Body of pancreas (tissue), 4 donors: ENCODE measurements at regions not wholly inside any gene's neighbourhood (a gene's known extent, or its start where the extent isn't known, plus 50 kb on each side); places are given as distances from the start of the nearest gene placed in this dataset.

Source experiments
- ATAC-seq: fragments of 150-250 bp; one replicate; pipeline ENCODE4 v1.9.1; 2016
- DNase-seq, 4 donors: peaks; one replicate each; pipeline ENCODE4 v3.0.0-alpha.2; 2019
- H3K27ac ChIP-seq, 4 donors: fragments of 200-600 bp; sonication (generic); 1 replicate in 3 of 4; 2 replicates in 1 of 4; pipeline versions ENCODE4 v1.5.1 to v1.6.1; 2016 to 2019; ENCODE audit warnings: mild to moderate bottlenecking in 1 of 4, mixed read lengths in 1 of 4, moderate library complexity in 1 of 4
- H3K27me3 ChIP-seq, 2 donors: fragments of 200-600 bp; sonication (generic); one replicate each; pipeline ENCODE4 v1.6.0; 2016; ENCODE audit warnings: mild to moderate bottlenecking in 1 of 2
- H3K36me3 ChIP-seq, 2 donors: fragments of 200-600 bp; sonication (generic); replicated peaks in 1 of 2; 2 replicates each; pipeline ENCODE4 v1.5.1; 2016; ENCODE audit warnings: low read depth in 2 of 2; ENCODE audit not compliant: insufficient read depth in 1 of 2
- H3K4me1 ChIP-seq: fragments of 200-600 bp; sonication (generic); one replicate; pipeline ENCODE4 v1.6.0; 2016
- H3K4me3 ChIP-seq, 2 donors: fragments of 200-600 bp; sonication (generic); 1 replicate in 1 of 2; 2 replicates in 1 of 2; pipeline ENCODE4 v1.5.1; 2016 to 2019
- H3K9me3 ChIP-seq, 3 donors: fragments of 200-600 bp; sonication (generic); 1 replicate in 2 of 3; 2 replicates in 1 of 3; pipeline ENCODE4 v1.5.1; 2016
- CTCF ChIP-seq, 7 experiments: fragments of 450-650 bp in 4 of 7; fragments of 200-600 bp in 3 of 7; sonication (generic) in 3 of 7; IDR thresholded peaks; one replicate each; pipeline ENCODE4 v1.5.1; 2016 to 2019; ENCODE audit warnings: antibody characterized with exemption in 7 of 7
- POLR2A ChIP-seq, 3 donors: fragments of 450-650 bp; IDR thresholded peaks; one replicate each; pipeline ENCODE4 v1.6.1; 2016; ENCODE audit warnings: antibody characterized with exemption in 3 of 3, mild to moderate bottlenecking in 2 of 3
- WGBS, 2 donors: methylation state at CpG; one replicate each; pipeline ENCODE4 v1.1.5; 2017; 5-methylcytosine and 5-hydroxymethylcytosine counted together
- intact Hi-C: fragments of 100-400 bp; cut with DNase I; formaldehyde crosslinking; loops from one replicate; pipeline ENCODE4 v1.15.1; 2023

- Histone ChIP-seq H3K9me3 (no peaks in the 10 kb centered on the region), H3K27me3 (no peaks in the 10 kb centered on the region), H3K4me1 (peaks cover 4% of the 10 kb centered on the region), H3K4me3 (no peak overlapping the region), H3K36me3 (no peaks in the 10 kb centered on the region), H3K27ac (no peak overlapping the region)
- 89 to 92% methylated on average over 6 to 9 of the region's 9 CpGs for WGBS, 2 donors
- ATAC-seq, result no peak
- TF ChIP-seq CTCF (IDR thresholded peaks at IDR 0.05) (no peak), POLR2A (IDR thresholded peaks at IDR 0.05) (no peak)
- no peak for DNase-seq
- intact Hi-C loops, result no loop called here
Observed at GRCh38 chr11:70623906-70624597, 225.7 kb downstream of the CTTN start.

GRCh38 chr11:70624598-70624993 lies 226.3 kb downstream of the CTTN start:
- no peak for DNase-seq
- TF ChIP-seq CTCF (IDR thresholded peaks at IDR 0.05) (no peak), POLR2A (IDR thresholded peaks at IDR 0.05) (no peak)
- intact Hi-C loops, result no loop called here

GRCh38 chr11:70625051-70625450 lies 226.7 kb downstream of the CTTN start:
- DNase-seq (no peak), ATAC-seq (no peak)
- no peaks in the 10 kb centered on the region for H3K9me3 ChIP-seq
- 86 to 93% methylated on average over 3 to 7 of the region's 7 CpGs for WGBS, 2 donors
- TF ChIP-seq POLR2A (IDR thresholded peaks at IDR 0.05) (no peak), CTCF (IDR thresholded peaks at IDR 0.05) (no peak)
- peaks cover 4% of the 10 kb centered on the region for H3K4me1 ChIP-seq
- intact Hi-C loops, result no loop called here
- no peak overlapping the region for H3K27ac ChIP-seq
- H3K36me3 ChIP-seq, result no peaks in the 10 kb centered on the region
- H3K4me3 ChIP-seq, result no peak overlapping the region
- no peaks in the 10 kb centered on the region for H3K27me3 ChIP-seq

More at GRCh38 chr11:70624598-70624993, 226.3 kb downstream of the CTTN start:
- H3K4me3 ChIP-seq, result no peak overlapping the region
- H3K9me3 ChIP-seq, result no peaks in the 10 kb centered on the region
- H3K27me3 ChIP-seq, result no peaks in the 10 kb centered on the region
- 50 to 73% methylated on average over 2 to 10 of the region's 10 CpGs for WGBS, 2 donors
- H3K36me3 ChIP-seq, result no peaks in the 10 kb centered on the region
- no peak overlapping the region for H3K27ac ChIP-seq
- ATAC-seq, result no peak
- H3K4me1 ChIP-seq, result peaks cover 4% of the 10 kb centered on the region

- no peak for DNase-seq
- peaks cover 4% of the 10 kb centered on the region for H3K4me1 ChIP-seq
- TF ChIP-seq POLR2A (IDR thresholded peaks at IDR 0.05) (no peak), CTCF (IDR thresholded peaks at IDR 0.05) (no peak)
- no peak overlapping the region for H3K27ac ChIP-seq
- H3K36me3 ChIP-seq, result no peaks in the 10 kb centered on the region
- no peak for ATAC-seq
- intact Hi-C loops, result no loop called here
- H3K9me3 ChIP-seq, result no peaks in the 10 kb centered on the region
- no peak overlapping the region for H3K4me3 ChIP-seq
- 76 to 78% methylated on average over 17 to 20 of the region's 20 CpGs for WGBS, 2 donors
- no peaks in the 10 kb centered on the region for H3K27me3 ChIP-seq
Observed at GRCh38 chr11:70625582-70626518, 227.5 kb downstream of the CTTN start.
